Retina (tissue), 1 donor: ENCODE measurements at regions not wholly inside any gene's neighbourhood (a gene's known extent, or its start where the extent isn't known, plus 50 kb on each side); places are given as distances from the start of the nearest gene placed in this dataset.
A peak's percentile ranks its signal among the peaks of the same experiment; 100 is the strongest.
"Not testable (repeated sequence)": the region's sequence is repeated elsewhere in the genome, so short reads cannot be mapped to it uniquely, and the experiment has no call there.

Source experiments
- DNase-seq: peaks from one replicate; pipeline ENCODE4 v3.0.0-alpha.2; 2016

DNA sequence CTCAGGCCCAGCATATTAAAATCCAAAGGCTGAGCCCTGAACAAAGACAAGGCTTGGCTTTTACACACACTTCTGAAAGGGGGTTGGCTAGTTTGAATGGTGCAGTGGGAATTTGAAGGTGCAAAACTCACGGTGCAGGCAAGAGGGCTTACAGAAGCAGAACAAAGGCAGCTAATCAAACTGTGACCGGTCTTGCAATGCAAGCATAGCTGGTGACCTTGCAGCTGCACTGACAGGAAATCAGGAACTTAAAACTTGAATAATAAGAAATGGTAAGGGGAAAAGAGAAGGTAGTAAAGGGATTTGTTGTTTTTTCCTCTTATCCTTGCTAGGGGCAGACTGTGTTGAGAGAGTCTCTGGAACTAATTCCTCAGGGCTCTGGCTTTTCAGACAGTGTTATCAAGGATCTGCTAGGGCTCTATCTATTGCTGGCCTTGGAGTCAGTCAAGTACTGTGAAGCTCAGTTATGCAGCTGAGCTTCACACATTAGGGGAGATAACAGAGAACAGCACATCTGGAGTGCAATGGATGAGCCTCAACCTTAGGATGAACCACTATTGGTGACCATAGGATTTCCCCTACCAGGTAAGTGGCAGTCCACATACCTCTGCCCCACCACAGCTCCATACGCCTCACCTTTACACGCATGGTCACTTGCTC is 97.6 kb downstream of the PPIAL4G start:
- DNase-seq: no peak

DNA sequence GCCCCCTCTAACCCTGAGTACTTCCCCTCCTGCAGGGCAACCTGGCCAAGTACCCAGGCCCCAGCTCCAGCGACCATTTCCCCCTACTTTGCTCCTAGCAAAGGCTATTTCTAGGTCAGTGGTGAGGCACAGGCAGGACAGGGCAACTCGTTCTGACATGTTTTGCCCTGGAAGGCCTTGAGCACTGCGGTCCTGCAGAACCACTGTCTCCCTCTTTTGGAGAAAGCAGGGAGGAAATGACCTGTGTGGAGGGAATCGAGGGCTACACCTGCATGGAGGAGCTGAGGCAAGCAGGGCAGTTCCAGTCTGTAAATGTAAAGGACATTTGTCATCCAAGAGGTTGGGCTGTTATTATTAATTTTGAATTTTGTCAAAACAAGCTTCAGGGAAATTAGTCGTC is 99.1 kb downstream of the PPIAL4G start:
- no peak for DNase-seq

DNA sequence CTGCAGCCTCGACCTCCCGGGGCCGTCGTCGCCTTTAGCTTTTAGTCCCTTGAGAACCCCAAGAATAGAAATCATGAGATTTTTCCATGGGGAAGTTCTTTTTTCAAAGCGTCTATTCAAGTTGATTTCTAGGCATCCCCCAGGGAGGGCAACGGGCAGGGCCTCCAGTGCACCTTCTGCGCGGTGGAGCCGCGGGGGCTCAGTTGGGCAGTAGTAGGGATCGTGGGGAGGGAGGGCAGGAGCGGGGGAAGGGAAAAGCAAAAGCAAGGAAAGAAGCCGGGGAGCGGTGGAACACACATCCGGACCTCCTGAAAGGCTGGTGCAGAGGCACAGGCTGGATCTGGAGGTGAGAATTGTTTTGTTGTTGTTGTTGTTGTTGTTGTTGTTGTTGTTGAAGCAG is 103.4 kb downstream of the PPIAL4G start:
- no peak for DNase-seq

DNA sequence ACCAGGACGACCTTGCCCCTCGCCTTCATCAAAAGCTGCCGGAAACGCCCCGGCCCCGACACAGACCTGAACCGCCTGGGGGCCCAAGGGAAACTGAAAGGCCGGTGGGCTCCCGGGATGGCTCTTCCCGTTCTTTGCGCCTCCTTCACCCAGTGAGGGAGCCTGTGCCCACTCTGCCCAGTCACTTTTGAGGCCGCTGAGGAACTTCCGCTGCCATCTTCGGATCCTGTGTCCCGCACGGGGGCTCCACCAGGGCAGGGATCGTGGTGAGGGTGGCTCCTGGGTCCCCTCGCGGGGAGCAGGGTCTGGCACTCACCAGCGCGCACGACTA is 104.0 kb downstream of the PPIAL4G start:
- DNase-seq: peak; percentile 33

DNA sequence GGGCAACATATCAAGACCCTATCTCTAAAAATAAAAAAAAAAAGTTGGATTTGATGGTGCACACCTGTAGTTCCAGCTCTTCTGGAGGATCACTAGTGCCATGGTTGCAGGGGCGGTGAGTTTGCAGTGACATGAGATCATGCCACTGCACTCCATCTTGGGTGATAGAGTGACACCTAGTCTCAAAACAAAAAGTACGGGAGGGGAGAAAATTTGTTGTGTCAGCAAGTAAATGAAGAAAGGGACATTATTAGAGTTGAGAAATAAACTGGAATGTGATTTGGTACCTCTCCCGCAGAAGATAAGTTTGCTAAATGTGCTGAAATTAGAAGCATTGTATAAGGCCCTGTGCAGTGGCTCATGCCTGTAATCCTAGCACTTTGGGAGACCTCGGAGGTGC is 105.1 kb downstream of the PPIAL4G start:
- DNase-seq: not testable (repeated sequence)

DNA sequence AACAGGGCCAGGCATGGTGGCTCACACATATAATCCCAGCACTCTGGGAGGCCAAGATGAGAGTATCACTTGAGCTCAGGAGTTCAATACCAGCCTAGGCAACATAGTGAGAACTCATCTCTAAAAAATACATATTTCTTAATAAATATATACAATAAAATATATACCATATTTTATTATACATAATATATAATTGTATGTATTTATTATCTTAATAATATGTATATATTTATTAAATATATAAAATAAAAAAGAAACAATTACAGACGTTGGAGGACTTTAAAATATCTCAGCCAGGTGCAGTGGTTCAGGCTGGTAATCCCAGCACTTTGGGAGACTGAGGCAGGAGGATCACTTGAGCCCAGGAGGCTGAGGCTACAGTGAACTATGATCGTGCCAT is 106.1 kb downstream of the PPIAL4G start:
- not testable (repeated sequence) for DNase-seq

DNA sequence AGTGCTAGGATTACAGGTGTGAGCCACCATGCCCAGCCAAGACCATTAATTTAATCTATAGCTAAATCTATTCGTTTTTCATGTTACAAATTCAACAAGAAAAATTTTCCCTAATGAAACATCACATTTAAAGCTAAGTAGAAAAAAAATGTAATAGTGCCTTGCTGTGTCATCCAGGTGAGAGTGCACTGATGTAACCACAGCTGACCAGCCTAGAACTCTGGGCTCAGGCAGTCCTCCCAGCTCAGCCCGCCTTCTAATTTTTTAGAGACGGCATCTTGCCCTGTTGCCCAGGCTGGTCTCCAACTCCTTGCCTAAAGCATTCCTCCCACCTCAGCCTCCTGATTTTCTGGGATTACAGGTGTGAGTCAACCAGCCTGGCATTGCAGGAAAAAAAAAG is 109.0 kb downstream of the PPIAL4G start:
- no peak for DNase-seq

DNA sequence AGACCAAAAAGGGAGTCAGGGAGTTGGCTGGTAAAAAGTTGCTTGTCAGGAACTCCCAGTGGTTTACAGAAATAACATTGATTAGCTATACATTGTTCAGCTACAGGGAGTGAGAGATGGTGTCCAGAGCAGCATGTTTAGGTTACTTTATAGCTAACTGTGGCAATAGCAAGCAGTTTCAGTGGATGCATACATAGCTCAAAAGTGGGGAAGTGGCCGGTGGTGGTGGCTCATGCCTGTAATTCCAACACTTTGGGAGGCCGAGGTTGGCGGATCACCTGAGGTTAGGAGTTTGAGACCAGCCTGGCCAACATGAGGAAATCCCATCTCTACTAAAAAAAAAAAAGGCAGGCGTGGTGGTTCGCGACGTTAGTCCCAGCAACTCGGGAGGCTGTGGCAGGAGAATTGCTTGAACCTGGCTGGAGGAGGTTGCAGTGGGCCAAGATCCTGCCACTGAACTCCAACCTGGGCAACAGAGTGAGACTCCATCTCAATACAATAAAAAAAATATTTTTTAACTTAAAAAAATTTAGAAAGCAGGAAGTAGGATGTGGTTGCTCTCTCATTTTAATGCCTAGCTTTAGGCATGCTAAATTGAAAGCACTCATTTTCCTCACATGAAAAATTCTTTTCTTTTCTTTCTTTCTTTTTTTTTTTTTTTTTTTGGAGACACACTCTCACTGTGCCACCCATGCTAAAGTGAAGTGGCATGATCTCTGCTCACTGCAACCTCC is 109.7 kb downstream of the PPIAL4G start:
- no peak for DNase-seq

DNA sequence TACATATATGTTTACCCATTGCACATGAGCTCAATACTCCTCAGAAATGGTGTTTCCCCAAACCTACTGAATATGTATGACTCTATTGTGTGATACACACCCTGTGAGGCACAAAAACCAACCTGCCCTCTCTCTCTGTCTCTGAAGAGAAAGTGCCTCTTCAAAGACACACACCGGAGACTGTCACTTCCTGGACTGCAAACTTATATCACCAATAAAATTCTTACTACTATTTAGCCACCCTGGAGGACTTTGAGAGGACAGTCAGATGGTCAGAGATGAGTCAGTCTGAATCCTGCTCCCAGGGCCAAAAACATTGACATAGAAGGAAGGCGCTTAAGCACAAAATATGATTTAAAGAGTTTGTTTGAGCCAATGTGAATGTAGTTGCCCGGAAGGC is 110.4 kb downstream of the PPIAL4G start:
- DNase-seq: no peak

DNA sequence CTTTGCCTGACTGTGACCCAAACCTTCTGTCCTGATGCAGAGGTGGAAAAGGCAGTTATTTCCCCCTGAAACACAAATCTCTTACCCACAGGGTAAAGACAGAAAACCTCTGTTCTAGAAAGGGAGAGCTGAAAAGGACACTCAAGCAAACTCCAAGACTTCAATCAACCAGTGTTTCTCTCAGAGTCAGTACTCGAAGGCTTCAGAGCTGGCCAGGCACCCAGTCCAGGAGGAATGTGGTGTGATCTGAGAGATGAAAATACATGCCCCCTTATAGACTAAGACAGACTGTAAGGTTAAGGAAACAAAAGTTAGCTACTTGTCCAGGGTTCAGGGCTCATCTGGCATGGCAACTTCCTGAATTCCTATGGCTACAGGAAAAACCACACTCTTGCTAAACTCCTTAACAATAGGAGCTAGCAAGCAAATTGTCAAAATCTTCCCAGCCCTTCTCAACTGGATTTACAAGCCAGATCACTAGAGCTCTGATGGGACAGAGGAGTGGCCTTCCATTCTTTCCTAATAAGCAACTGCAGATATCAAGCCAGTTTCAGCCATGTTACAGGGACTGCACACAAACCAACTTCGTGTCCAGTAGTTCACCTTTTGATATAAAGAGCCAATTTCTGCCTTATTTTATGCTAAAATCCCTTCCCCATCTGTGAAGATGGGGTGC is 110.9 kb downstream of the PPIAL4G start:
- not testable (repeated sequence) for DNase-seq

DNA sequence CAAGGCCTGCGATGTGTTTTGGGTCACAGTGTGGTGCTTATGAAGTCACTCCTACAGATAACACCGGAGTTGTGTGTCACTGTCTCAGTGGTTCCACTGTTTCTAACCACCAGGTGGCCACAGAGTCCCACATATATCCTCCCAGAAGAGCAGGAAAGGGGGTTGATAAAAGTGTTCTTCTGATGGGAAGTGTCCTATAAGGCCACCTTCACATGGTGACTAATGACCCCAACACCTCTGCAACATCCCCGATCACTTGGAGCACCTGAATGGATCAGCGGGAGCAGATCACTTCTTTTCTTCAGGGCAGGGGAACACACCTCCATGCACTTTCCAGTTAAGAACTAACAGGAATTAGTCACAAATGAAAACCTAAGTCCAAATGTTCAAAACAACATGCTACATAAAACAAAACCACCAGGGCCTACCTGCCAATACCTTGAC is 111.5 kb downstream of the PPIAL4G start:
- peak; percentile 69 for DNase-seq

DNA sequence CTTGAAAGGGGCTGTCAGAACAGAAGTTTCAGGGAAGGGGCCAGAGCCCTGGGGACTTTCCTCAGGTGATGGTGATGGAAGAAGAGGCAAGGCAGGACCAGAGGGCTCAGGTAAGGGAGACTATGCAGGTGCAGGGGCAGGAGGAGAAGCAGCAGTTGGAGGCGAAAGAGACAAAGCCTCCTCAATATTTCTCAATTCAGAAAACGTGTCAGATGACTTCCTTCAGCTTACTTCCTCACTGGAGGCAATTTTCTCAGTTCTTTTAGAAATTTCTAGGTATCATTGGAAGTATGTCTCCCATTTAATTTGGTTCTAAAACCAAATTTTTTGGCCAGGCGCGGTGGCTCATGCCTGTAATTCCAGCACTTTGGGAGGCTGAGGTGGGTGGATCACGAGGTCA is 112.4 kb downstream of the PPIAL4G start:
- not testable (repeated sequence) for DNase-seq

DNA sequence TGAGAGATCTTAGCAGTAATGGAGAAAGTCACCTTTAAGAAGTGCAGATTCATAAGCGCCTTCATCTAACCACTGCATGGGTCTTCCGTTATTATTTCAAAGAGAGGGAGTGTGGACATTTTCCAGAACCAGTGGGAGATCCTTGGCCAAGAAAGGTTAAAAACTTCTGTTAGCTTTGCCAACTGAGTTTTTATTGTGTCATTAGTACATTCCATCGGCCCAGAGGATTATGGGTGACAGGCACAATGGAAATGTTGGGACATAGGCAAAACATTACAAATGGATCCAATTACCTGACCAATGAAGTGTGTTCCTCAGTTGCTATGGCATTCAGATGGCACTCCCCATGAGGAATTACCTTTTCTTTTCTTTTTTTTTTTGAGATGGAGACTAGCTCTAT is 115.5 kb downstream of the PPIAL4G start:
- DNase-seq: no peak

DNA sequence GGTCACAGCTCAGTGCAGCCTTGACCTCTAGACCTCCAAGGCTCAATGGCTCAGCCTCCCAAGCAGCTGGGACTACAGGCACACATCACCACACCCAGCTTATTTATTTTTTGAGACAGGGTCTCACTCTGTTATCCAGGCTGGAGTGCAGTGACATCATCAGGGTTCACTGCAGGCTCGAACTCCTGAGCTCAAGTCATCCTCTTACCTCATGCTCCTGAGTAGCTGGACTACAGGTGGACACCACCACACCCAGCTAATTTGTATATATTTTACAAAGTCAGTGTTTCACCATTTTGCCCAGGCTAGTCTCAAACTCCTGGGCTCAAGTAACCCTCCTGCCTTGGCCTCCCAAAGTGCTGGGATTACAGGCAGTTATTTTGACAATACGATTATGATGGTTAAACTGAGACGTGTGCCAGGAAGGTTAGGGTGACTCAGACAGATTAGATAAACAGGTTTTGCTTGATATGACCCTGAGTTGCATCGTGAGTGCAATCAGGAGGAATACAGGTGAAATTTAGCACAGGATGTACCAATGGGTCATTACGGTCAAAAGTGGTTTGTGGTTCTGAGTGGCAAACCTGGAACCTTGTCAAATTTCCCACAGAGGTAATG is 116.9 kb downstream of the PPIAL4G start:
- not testable (repeated sequence) for DNase-seq

DNA sequence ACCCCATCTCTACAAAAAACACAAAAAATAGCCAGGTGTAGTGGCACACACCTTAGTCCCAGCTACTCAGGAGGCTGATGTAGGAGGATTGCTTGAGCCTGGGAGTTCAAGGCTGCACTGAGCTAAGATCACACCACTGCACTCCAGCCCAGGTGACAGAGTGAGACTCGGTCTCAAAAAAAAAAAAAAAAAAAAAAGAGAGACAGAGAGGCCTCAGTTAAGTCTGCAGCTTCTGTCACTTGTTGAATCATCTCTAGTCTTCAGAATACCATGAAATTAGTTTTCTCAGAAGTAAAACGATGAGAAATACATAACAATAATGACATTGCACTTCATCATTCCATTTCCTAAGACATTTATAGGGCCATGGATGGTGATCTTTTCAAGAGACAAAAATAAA is 118.0 kb downstream of the PPIAL4G start:
- not testable (repeated sequence) for DNase-seq

DNA sequence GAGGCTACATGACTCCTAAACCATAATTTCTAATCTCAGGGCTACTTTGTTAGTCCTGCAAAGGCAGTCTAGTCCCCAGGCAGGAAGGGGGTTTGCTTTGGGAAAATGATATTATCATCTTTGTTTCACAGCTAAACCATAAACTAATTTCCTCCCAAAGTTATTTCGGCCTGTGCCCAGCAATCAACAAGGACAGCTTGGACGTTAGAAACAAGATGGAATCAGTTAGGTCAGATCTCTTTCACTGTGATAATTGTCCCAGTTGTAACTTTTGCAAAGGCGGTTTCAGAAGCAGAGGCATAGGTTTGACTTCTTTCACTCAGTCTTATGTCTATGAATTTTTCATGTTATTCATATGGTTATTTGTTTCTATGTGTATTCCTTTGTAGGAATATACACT is 119.1 kb downstream of the PPIAL4G start:
- DNase-seq: not testable (repeated sequence)

DNA sequence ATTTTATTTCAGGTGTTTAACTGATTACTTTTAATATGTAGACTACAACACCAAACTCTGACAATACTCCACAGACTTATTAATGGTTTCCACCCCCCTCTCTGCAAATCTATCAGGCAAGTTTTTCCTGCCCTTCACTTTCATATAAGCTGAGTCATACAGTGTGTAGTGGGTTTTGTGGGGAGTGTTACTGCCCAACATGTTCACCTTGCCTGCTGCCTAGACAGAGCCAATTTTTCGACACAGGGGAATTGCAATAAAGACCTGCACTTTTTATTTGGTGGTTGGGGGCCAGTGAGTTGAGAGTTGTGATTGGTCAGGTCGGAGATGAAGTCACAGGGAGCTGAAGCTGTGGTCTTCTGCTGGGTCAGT is 119.7 kb downstream of the PPIAL4G start:
- no peak for DNase-seq

DNA sequence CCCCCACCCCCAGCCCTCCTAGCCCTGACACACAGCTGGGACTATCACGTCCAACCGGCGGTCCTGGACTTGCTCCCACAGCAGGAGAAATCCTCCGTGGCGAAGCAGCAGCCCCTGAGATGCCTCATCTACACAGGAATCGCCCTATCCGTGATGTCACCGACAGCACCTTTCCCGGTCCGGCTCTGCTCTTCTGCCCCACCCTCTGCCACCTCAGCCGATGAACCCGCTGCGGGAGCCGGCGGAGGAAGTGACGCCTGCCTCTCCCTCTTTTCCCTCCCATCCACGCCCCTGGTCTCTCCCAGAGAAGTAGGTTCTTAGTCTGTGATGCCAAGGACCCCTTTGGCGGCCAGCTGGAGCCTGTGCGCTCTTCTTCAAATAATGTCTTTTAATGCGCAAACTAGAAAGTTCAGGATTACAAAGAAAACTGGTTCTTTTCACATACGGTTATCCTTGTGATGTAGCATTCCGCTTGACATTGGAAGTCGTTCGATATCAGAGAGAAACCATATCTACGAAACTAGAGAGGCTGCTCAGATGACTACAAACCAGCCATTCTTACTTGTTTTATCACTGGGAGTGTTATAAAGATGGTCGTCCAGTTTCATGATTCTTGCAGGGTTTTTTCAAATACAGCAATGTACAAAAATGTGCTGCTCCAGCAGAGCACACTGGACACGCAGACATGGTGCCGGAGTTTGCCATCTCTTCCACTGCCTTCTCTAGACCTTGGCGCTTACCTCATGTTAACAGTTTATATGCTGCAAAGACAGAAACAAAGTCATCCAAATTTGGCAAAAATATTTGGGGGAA is 120.3 kb downstream of the PPIAL4G start:
- DNase-seq: peak; percentile 68

DNA sequence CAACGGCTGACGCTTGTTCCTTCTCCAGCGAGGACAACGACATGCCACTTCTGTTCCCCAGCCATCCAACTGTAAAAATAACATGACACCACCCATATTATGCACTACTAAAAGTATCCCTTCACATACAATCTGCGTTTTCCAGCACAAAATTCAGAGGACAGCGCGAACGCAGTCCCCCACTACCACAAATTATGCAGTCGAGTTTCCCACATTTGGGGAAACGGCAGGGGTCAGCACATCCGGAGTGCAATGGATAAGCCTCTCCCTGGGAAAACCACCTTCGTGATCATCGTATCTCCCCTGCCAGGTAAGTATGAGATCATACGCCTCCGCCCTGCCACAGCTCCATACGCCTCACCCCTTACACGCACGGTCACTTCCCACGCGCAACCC is 120.9 kb downstream of the PPIAL4G start:
- DNase-seq: no peak

DNA sequence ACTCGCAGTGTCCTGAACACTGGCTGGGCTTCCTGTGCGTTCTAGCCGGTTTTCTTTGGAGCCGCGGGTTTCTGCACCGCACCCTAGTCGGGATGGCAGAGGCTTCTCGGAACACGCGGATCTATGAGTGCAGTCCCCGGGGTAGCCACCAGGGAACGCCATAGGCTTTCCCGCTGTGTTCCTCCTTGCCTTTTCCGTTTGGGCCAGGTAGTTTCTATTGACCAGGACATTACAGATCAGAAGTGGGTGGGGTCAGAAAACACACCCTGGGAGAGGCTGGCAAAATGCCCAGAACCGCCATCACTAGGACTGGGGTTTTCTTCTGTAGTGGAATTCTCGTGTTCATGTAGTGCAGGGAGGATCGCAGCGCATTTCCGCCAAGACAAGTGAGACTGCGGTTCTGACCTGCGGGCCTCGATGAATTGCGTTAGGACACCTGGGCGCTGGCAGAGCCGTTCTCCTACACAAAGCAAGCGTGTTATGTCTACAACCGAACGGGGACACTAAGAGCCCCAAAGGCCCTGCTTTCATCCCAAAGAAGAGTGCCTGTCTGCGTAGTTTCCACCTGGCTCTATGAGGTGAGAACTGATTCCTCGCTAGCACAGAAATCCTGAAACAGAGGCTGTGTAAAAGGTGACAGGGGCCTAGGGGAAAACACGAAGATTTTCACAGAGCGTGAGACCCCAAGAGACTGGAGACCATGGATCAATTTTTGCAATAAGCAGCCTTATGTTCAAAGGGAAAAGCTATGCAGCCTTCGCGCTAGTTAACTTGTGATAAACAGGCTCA is 121.5 kb downstream of the PPIAL4G start:
- DNase-seq: peak; percentile 73

DNA sequence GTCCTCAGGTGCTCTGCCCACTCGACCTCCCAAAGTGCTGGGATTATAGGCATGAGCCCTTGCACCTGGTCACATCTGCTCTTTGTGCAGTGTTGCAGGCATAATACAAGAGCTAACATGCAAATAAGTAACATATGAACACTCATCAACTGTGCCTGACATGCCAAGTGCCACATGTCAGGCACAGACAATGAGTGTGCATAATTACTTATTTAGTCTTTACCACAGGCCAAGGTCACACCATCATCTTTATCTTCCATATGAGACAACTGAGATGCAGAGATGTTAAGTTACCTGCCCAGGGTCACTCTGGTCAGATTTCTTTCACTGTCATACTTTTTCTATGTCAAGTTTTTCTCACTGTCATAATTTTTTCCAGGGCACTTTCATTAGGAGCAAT is 126.1 kb downstream of the PPIAL4G start:
- no peak for DNase-seq

DNA sequence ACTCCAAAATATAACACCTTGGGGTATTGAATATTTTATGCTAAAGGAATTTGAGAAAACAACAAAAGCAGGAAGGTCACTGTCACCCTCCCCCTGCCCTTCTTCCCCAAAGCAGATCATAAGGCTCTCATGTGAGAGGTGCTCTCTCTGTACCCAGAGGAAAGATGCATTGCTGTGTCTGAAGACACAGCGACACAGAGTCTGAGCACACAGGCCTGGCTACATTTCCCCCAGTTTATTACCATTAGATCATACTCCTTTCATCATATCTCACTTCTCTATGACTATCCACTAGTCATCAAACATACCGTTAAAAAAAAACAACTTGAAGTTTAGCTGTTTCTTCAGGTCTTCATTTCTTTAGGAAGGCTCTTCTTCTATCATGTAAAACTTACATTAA is 127.1 kb downstream of the PPIAL4G start:
- no peak for DNase-seq
